ENCODE measurements at regions not wholly inside any gene's neighbourhood (a gene's known extent, or its start where the extent isn't known, plus 50 kb on each side); places are given as distances from the start of the nearest gene placed in this dataset.

DNA sequence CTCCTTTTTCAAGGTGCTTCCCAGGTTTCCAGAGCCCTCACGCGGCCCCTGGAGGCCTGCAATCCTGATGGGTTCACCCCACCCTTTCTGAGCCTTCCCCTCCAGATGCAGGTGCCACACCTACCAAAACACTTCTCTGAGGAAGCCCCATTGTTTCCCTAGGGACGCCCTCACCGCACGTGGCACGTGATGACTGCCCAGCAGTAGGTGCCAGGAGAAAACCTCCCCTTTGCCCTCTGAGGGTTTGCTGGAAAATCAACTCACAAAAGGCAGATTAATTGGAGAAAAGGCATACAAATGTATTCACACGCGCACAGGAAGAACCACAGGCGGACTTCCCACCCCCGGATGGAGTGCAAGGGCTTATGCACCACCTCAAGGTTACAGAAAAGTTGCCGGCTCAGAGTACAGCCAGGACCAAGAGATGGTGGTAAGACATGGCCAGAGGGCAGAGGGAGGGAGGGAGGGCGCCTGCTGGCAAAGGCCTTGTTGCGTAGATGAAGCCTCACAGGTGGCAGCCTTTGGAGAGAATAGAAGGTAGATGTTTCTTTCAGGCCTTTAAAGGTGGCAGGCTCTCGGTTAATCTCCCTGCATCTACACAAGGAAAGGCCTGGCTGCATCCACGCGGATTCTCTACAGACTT is 269.4 kb upstream of the RAB6C start:
- DNase-seq (ENCODE audit: low read depth, low spot score): no peak

DNA sequence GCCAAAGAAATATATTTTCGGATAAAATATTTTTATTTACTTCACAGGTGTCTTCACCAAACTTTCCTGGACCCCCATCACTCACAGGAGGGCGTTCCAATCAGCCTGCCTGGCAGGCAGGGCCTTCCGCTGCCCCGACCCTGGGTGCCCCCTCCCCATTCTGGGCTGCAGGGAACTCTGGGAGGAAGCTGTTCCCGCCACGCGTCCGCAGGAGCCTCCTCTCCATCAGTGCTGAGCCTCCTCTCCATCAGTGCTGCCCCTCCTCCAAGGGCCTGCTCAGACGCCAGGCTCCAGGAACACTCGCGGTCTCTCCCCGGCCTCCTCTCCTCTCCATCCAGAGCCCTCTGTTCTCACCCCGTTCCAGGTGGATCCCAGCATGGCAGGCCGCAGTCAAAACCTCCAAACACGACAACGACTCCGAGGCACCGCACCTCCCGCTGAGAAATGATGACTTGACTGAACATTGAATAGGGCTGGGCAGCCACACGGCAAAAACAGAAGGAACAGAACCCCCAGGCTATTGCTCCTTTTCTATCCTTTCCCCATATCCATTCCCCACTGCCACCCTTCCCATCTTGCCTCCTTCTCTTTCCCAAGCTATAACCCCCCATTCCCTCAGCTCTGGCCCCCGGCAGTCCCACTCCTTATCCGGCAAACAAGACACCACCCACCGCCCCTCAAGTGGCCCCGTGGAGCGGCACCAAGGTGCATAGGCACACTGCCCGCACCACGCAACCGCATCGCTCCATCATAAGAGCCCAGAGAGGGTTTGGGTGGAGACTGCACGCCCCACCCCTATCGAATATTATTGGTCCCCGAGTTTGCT is 268.6 kb upstream of the RAB6C start:
- DNase-seq (ENCODE audit: low read depth, low spot score): no peak

DNA sequence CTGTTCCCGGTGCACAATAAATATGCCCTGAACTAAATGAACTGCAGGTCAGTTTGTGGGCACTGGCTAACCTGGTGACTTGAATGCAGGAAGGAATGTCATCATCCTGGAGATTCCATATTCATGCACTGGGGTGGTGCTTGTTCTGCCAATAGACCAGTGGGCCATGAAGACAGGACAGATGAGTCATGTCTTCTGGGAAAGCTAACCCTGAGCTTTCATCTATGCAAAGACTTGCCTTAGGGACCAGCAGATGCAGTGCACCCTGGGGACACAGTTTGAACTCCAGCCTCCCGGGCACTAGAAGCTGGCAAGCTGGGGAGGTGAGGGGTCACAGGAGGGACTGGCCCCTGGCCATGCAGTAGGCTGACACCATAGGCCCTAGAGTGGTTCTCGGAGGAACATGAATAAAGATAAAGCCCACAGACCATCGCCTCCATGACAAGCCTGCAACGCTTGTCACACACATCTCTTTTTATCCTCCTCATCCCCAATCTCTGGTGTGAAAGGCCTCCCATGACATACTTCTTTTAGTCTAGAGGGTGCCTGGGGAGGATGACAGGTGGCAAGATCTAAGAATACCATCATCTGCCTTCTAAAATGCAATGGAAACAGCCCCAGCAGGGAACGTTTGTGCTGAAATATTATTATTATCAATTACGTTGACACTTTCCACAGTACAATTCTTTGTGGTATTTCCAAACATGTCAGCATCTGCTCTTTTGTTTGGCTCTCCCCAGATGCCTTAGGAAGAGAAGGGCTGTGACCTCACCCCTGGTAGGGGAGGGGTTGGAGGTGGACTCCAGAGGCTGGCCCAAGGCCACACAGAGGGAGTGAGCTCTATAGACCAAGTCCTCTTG is 267.4 kb upstream of the RAB6C start:
- DNase-seq (ENCODE audit: low read depth, low spot score): no peak

DNA sequence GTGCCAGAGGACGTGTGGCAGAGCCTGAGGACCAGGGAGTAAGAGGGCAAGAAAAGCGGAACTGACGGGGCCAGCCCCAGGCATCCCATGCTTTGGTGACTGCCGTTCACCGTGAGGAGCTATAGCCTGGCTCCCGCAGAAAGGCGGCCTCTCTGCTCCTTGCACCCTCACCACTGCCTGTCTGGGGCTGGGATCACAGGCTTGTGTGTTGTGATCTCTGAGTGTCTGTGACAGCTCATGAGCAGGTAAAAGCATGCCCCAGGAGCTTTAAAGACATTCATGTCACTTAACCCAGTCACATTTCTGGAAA is 266.8 kb upstream of the RAB6C start:
- DNase-seq (ENCODE audit: low read depth, low spot score): no peak

DNA sequence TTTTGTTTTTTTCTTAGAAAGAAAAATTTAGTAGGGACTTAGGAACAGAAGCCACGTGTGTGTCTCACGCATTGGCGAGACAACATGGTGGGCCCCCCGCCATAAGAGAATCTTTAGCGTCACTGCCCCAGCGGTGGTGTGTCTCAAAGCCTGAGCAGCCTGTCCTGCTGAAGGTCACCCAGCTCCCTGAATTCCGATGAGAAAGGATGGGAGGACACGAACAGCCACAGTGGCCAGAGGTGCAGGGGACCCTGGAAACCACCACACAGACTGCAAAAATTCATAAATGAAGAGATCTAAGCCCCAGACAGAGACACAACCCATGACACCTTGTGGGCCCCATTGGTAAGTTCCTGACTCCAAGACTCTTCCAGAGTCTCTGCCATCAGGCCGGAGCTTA is 266.1 kb upstream of the RAB6C start:
- DNase-seq (ENCODE audit: low read depth, low spot score): no peak

DNA sequence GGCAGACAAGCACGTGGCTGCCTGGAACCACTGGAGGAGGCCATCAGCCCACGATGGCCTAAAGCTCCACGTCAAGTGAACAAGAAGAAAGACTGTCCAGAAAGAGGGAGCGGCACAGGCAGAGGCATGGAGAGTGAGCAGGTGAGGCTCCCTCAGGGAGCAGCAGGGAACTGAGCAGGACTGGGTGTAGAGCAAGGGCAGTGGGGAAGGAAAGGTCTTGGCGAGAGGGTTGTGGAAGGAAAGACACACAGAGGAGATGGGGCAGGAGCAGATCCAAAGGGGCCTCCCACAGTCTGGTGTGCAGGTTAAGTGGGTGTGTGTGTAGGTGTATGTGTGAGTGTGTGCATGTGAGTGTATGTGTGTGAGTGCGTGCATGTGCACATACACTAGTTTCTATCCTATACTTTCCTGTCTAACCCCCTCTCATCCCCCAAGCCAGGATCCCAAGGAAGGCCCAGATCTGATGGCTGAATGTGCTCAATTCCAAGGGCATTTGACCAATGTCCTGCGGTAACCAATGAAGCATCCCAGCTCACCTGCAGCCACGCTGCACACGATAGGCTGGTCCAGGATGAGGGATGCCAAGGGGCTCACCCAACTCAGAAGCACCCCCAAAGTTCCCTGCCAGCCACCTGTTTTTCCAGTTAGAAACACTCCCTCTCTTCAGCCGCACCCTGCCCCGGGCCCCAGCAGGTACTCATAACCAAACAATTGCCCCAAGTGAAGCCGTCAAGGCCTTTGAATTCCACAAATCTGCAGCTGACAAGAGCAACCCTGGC is 262.5 kb upstream of the RAB6C start:
- no peak for DNase-seq (ENCODE audit: low read depth, low spot score)

DNA sequence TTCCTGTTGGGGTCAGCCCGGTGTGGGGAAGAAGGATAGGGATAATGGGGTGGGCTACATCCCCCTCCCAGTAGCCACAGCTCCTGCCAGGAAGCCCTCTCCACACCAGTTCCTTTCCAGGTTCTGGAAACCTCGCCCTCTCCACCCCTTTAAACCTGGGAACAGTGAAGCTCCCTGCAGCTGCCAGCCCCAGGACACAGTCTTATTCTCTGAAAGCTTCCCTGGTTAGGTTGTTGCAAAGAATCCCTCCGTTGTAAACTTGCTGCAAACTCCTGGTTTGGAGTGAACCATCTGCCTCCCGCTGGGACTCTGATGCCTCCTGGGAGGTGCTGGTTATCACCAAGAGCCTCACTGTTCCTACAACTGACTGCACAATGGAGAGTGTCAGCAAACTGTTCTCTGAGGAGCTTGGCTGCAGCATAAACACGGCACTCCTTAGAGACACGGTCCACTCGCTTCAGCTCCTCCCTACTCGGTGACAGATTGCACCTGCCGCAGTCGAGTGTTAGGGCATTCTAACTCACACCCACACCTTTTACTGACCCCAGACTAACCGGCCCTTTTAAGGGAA is 261.8 kb upstream of the RAB6C start:
- DNase-seq (ENCODE audit: low read depth, low spot score): no peak

DNA sequence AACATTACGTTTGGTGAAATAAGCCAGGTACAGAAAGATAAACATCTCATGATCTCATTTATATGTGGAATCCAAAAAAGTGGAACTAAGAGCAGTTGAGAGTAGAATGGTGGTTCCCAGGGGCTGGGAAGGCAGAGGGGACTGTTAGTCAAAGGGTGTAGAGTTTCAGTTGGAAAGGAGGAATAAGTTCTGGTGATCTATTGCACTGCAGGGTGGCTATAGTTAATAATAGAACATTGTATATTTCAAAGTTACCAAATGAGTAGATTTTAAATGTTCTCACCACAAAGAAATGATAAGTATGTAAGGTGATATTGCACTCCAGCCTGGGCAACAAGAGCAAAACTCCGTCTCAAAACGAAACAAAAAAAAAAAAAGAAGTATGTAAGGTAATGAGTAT is 260.1 kb upstream of the RAB6C start:
- DNase-seq (ENCODE audit: low read depth, low spot score): no peak

DNA sequence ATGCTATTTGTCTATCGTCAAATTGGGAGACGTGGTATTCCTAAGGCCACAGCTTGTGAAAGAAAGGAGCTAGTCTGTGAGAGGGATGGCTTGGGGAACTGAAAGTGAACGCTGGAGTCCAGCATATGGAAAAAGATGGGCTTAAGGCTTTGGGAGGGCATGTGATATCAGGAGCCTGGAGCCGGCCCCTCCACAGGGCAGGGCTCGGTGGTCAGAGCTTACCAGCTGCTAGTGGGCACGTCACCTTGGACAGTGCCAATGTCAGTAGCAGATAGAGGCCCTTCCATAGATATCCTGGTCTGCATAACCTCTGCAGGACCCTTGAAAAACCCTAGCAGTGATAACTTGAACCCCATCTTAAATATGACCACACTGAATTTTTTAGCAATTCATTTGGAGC is 259.1 kb upstream of the RAB6C start:
- no peak for DNase-seq (ENCODE audit: low read depth, low spot score)

DNA sequence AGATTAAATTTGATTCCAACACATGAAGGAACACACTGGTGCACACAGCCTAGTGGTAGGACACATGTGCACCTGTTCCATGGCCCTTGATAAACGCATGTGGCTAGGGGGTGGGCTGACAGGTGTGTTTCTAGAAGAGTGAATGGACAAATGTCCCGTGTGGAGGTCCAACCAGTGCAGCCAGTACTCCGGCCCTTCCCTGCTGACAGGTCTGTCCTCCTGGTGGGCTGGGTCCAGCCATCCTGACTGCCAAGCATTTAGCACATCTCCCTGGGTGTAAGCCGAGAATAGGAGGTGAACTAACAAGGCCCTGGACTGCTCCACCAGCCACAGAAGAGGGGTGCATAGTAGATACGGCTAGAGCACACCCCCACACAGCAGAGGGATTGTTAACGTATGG is 258.7 kb upstream of the RAB6C start:
- no peak for DNase-seq (ENCODE audit: low read depth, low spot score)

DNA sequence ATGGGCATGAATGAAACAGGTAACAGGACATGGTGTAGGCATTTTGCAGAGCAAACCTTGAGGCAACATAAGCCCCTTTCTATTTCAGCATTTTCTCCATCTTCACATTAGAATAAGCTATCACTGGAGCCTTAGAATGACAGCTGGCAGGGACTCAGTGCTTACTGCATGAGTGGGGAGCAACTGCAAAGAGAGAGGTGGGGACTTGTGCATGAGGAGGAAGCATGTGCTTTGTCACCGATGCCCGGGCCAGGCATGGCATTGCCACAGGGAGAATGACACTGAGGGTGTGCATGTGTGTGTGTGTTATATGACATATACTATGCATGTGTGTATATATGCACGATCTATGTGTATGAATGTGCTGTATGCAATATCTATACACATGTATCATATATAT is 258.2 kb upstream of the RAB6C start:
- no peak for DNase-seq (ENCODE audit: low read depth, low spot score)

DNA sequence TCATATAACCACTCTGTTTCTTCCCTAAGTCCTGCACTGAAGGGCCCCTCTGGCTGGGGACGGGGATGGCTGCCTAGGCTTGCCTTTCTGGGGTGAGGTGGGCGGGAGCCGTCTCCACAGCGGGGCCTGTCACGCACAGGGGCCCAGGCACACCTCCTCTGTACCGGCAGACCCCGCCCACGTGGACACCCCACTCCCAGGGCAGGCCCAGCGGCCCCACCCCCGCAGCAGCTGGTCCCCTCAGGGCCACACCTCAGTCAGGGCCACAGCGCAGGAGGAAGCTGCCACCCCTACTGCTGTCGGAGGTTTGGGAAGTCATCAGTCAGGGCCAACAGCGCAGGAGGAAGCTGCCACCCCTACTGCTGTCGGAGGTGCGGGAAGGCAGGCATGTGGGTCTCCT is 257.6 kb upstream of the RAB6C start:
- DNase-seq (ENCODE audit: low read depth, low spot score): no peak

DNA sequence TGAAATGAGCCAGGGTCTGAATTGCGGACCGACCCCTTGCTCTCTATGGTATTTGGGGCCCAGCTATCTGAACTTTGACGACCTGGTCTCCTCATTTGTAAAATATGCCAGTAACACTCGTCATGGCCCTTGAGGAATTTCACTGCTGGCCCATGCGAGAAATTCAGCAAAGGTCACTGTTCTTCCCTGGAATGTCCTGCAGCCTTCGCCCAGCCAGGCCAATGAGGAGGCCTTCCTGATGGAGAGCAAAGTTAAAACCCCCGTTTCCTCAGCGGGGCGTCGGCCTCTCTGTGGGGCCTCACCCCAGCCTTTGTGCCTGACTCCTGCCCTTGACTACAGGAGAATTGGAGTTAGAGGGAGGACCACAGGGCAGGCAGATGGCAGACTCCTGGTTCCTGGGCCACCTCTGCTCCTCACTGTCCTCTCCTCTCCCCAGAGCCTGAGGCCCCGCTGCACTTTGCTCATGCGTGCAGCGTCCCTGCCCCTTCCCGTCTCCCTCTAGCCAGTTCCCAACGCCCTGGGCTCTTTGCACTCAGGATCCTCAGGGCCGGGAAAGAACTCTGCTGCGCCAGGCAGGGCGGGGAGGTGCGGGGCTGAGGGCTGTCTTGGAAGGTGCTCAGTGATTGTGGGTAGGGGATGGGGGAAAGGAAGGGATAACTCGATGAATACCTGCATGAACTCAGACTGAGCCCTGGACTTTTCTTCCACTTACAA is 257.0 kb upstream of the RAB6C start:
- no peak for DNase-seq (ENCODE audit: low read depth, low spot score)

DNA sequence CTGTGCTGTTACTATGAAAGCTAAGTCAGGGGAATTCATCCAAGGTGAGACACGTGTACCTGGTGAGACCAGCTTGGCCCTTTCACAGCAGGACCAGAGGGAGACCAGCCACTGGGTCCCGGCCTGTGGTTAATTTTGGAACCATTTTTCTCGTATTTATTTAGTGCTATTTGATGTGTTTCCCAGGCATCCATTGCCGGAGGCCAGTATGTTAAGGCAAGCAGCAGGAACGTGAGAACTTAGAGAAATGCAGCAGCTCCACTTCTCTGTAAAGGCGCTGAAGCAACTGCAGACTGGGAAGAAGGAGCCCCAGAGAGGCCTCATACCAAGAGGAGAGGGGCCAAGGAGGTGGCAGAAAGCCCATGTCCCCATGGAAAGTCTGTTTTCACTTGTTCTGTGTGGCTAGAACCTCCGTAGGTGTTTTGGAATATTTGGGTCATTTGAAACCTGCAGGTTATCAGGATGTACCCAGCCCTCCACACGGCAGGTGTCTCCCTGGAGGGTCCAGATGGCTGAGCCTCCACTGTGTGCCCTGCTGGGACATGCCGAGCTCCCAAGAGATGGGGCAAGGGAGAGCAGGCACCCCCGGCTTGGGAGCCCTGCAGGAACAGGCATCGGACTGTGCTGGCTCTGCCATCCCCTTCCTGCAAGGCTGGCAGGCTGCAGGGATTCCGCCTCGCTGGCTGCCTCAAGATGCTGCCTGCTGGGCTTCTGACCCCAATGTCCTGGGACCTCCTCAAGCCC is 256.0 kb upstream of the RAB6C start:
- no peak for DNase-seq (ENCODE audit: low read depth, low spot score)

DNA sequence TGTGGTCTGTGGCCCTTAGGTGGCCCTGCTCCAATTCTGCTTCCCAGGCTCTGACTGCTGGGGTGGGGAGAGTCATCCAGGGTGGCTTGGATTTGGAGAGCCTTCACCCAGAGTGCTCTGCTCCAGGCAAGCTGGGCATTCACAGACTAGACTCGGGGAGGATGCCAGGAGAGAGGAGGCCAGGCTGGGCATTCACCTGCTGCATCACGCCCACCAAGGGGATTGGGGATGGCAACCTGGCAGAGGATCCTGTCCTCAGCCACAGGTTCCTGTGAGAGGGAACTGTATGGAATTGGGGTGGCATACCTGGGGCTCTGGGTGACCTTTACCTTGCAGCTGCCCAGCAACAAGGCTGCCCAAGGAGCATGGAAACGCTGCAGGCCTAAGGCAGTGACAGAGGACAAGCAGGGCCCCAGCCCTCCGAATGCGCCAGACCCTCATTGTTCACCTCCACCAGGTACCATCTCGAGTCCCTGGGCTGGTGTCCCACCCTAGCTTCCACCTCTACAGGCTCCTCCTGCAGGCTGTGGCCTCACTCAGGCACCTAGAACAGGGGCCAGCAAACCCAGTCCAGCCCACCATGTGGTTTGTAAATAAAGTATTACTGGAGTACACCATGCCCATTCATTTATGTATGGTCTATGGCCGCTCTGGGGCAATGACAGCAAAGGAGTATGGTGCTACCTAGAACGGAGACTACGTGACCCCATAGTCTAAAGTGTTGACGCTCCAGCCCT is 255.3 kb upstream of the RAB6C start:
- DNase-seq (ENCODE audit: low read depth, low spot score): no peak

DNA sequence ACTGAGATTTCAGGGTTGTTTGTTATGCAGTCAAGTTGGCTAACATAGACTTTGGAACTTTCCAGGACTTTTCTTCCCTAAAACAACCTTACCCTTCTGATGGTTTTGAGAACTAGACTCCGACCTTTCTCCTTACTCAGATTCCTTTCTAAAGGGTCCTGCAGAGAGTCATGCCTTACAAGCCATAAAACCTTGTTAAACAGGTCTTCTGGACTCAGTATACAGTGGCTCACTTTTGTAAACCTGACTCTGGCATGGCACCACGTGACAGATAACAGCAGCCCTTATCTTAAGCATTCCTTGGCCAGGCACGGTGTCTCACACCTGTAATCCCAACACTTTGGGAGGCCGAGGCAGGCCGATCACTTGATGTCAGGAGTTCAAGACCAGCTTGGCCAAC is 253.2 kb upstream of the RAB6C start:
- no peak for DNase-seq (ENCODE audit: low read depth, low spot score)

DNA sequence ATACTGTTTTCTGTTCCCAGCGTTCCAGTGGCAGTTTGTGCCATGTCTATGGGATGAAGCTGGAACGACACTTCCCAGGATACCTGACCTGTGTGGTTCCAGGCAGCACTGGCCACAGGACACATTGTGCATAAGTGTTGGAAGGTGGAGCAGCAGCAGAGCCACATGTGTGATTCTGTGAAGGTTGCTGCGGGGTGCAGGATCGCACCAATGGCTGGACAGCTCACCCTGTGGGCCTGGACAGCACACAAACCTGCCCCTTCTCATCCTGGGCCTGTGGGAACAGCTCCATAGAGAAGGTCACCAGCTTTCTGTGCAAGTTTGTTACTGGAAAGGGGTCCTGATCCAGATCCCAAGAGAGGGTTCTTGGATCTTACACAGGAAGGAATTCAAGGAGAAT is 252.2 kb upstream of the RAB6C start:
- DNase-seq (ENCODE audit: low read depth, low spot score): no peak

DNA sequence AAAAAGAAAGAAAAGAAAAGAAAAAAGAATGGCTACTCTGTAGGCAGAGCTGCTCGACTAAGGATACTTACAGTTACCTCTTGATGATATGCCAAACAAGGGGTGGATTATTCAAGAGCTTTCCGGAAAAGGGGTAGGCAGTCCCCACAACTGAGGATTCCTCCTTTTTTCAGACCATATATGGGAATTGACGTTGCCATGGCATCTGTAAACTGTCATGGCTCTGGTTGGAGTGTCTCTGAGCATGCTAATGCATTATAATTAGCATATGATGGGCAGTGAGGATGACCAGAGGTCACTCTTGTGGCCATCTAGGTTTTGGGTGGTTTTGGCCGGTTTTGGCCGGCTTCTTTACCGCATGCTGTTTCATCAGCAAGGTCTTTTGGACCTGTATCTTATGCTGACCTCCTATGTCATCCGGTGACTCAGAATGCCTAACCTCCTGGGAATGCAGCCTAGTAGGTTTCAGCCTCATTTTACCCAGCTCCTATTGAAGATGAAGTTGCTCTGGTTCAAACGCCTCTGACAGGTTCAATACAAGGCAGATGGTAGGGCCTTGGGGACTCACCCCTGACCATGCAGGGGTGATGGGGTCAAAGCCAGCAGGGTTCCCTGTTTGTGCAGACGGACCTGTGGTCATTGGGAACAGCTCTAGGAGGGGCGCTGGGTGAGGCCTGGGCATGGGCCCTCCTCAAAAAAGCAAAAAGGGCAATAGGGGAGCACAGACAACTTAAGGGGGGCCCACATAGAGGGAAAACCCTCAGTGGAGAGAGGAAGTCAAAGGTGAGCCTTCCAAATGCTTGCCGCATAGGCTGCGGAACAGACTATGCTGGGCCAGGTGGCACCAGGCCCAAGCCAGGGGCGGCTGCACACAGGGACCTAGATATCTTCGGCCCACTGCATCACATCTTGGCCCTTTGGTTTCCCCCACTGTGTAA is 251.2 kb upstream of the RAB6C start:
- no peak for DNase-seq (ENCODE audit: low read depth, low spot score)
